ENCODE measurements at regions not wholly inside any gene's neighbourhood (a gene's known extent, or its start where the extent isn't known, plus 50 kb on each side); places are given as distances from the start of the nearest gene placed in this dataset.
A peak's percentile ranks its signal among the peaks of the same experiment; 100 is the strongest.

DNA sequence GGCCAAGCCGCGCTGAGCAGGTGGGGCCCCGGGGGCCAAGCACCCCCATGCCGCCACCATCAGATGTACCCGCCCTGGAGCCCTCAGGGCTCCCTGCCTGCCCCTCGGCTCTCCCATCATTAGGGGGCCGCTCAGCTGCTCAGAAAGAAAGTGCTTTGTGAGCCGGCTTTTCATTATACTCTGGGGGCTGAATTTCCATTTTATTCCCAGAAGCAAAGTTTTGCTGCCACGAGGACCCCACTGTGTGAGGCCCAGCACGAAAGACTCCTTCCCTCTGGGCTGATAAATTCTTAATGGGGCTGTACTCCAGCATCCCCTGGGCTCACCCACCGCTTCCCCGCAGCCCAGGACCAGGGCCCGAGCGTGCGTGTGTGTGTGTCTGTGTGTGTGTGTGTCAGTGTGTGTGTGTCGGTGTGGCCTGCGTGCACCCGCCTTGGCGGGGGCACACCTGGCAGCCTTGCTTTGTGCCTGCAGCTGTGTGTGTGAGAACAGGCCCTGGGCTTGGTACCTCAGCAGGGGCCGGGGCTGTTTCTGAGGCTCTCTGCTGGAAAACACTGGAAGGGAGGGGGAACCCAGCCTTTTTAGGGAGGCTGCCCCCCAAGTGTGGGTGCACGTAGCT is 103.0 kb upstream of the GSE1 start:
- Histone ChIP-seq H3K36me3 (ENCODE audit: control insufficient read depth, insufficient read depth, low read length) (no peaks in the 10 kb centered on the region), H3K4me3 (ENCODE audit: low read length) (no peak overlapping the region), H3K9ac (ENCODE audit: low read length) (no peak overlapping the region), H3K27me3 (ENCODE audit: control insufficient read depth, insufficient read depth, low read length) (no peaks in the 10 kb centered on the region), H3K4me1 (ENCODE audit: control insufficient read depth, insufficient read depth, low read length) (peaks cover 11% of the 10 kb centered on the region), H3K27ac (ENCODE audit: low read depth, low read length) (no peak overlapping the region)

DNA sequence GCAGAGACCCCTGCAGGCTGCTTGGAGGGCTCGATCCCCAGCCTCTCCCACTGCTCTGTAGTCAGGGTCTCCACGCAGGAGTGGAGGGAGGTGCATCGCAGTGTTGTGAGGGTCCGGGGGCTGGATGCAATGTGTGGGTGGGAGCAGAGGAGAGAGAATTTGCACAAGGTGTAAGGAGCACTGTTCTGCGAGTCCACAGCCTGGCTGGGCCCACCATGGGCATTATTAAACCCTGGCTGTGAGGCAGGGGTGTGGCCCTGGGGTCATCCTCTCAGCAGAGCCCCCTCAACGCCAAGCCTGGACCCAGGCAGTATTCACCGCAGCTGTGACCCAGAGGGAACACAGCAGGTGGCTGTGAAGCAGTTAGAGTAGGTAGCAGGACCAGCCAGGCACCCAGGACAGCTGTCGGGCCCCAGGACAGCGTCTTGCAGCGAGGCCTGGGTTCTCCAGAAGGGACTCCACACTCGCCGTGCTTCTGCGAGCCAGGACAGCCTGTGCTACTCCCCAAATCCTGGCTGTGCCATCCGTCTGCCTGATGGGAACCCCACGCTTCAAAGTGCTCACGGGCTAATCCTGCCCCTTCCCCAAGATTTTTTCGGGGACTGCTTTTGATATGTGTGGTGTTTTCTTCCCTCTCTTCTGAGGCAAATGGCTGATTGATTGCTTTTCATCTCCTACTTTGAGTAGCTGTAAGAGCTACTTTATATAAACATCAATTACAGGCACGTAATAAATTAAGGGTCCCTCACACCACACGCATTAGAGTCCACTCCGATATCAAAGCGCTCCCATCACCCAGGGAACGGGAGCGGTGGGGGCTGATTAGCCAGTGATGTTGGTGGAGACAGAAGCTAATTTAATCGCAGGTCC is 100.9 kb upstream of the GSE1 start:
- Histone ChIP-seq H3K27me3 (ENCODE audit: control insufficient read depth, insufficient read depth, low read length) (no peaks in the 10 kb centered on the region), H3K4me1 (ENCODE audit: control insufficient read depth, insufficient read depth, low read length) (peaks cover 17% of the 10 kb centered on the region), H3K9ac (ENCODE audit: low read length) (no peak overlapping the region), H3K36me3 (ENCODE audit: control insufficient read depth, insufficient read depth, low read length) (no peaks in the 10 kb centered on the region), H3K4me3 (ENCODE audit: low read length) (no peak overlapping the region), H3K27ac (ENCODE audit: low read depth, low read length) (no peak overlapping the region)

DNA sequence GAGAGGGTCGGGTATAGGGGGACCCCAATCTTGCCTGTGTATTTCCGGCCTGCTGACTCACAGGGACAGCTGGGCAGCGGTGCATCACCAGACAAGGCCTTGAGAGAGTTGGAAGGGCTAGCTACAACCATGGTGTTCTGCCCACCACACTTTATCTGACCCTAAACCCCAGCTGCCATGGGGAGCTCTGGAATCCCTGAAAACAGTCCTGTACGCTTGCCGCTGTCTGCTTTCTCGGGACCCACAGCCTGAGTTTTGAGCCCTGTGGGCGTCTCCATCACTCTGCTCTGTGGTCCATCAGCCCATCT is 100.4 kb upstream of the GSE1 start:
- H3K36me3 ChIP-seq (ENCODE audit: control insufficient read depth, insufficient read depth, low read length) = no peaks in the 10 kb centered on the region
- H3K27ac ChIP-seq (ENCODE audit: low read depth, low read length) = no peak overlapping the region

DNA sequence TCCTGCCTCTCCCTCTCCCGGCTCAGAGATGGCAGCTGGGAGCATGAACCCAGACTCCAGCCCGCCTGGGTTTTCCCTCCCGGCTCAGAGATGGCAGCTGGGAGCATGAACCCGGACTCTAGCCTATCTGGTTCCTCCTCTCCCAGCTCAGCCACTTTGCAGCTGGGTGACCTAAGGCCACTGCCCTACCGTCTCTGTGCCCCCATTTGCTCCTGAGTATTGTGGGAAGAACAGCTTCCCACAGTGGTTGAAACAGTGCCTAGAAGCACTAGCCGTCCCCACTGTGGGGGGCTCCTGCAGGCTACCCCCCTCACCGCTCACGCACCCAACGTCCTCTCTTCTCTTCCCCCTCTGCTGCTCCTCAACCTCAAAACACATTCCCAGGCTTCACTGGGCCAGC is 99.9 kb upstream of the GSE1 start:
- peaks cover 17% of the 10 kb centered on the region for H3K4me1 ChIP-seq (ENCODE audit: control insufficient read depth, insufficient read depth, low read length)
- H3K27ac ChIP-seq (ENCODE audit: low read depth, low read length) = no peak overlapping the region
- no peaks in the 10 kb centered on the region for H3K36me3 ChIP-seq (ENCODE audit: control insufficient read depth, insufficient read depth, low read length)
- no peaks in the 10 kb centered on the region for H3K27me3 ChIP-seq (ENCODE audit: control insufficient read depth, insufficient read depth, low read length)
- no peak overlapping the region for H3K9ac ChIP-seq (ENCODE audit: low read length)
- no peak overlapping the region for H3K4me3 ChIP-seq (ENCODE audit: low read length)

More for the DNA sequence above, 100.4 kb upstream of the GSE1 start:
- Histone ChIP-seq H3K4me1 (ENCODE audit: control insufficient read depth, insufficient read depth, low read length) (peaks cover 17% of the 10 kb centered on the region), H3K4me3 (ENCODE audit: low read length) (no peak overlapping the region), H3K27me3 (ENCODE audit: control insufficient read depth, insufficient read depth, low read length) (no peaks in the 10 kb centered on the region), H3K9ac (ENCODE audit: low read length) (no peak overlapping the region)

DNA sequence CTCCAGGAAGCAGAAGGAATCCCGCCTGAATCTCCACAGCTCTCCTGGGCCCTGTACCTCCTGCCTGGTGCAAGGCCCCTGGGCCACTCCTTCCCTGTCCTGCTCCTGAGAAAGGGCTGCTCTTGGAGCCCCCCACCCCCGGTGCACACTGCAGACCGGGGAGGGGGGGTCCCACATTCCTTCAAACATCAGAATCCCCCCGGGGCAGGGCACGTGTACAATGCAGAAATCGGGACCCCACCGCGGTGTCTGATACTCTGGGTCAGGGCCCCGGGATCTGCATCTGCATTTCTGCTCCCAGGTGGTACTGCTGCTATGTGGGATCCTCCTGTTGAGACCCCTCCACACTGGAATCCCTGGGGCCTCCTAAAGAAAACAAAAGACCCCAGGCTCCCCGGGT is 99.5 kb upstream of the GSE1 start:
- no peaks in the 10 kb centered on the region for H3K27me3 ChIP-seq (ENCODE audit: control insufficient read depth, insufficient read depth, low read length)
- no peak overlapping the region for H3K27ac ChIP-seq (ENCODE audit: low read depth, low read length)
- no peaks in the 10 kb centered on the region for H3K36me3 ChIP-seq (ENCODE audit: control insufficient read depth, insufficient read depth, low read length)
- no peak overlapping the region for H3K4me3 ChIP-seq (ENCODE audit: low read length)
- no peak overlapping the region for H3K9ac ChIP-seq (ENCODE audit: low read length)
- H3K4me1 ChIP-seq (ENCODE audit: control insufficient read depth, insufficient read depth, low read length) = peaks cover 17% of the 10 kb centered on the region

DNA sequence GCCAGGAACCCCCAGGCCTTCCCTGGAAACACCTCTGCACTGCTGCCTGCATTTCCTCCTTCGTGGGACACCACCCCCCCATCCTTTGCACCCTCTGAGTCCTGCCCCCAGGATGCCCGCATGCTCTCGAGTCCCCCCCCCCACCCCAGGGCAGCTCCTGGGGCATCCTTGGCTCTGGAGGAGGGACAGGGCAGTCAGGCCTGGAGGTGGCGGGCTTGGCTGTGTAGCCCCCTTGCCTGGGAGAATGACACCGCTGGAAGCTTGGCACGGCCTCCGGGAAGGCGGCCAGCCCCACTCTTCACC is 98.9 kb upstream of the GSE1 start:
- no peak overlapping the region for H3K4me3 ChIP-seq (ENCODE audit: low read length)
- H3K9ac ChIP-seq (ENCODE audit: low read length) = no peak overlapping the region
- peak overlapping the region; percentile 52 for H3K27ac ChIP-seq (ENCODE audit: low read depth, low read length)
- H3K27me3 ChIP-seq (ENCODE audit: control insufficient read depth, insufficient read depth, low read length) = no peaks in the 10 kb centered on the region
- no peaks in the 10 kb centered on the region for H3K36me3 ChIP-seq (ENCODE audit: control insufficient read depth, insufficient read depth, low read length)
- peaks cover 17% of the 10 kb centered on the region for H3K4me1 ChIP-seq (ENCODE audit: control insufficient read depth, insufficient read depth, low read length)

DNA sequence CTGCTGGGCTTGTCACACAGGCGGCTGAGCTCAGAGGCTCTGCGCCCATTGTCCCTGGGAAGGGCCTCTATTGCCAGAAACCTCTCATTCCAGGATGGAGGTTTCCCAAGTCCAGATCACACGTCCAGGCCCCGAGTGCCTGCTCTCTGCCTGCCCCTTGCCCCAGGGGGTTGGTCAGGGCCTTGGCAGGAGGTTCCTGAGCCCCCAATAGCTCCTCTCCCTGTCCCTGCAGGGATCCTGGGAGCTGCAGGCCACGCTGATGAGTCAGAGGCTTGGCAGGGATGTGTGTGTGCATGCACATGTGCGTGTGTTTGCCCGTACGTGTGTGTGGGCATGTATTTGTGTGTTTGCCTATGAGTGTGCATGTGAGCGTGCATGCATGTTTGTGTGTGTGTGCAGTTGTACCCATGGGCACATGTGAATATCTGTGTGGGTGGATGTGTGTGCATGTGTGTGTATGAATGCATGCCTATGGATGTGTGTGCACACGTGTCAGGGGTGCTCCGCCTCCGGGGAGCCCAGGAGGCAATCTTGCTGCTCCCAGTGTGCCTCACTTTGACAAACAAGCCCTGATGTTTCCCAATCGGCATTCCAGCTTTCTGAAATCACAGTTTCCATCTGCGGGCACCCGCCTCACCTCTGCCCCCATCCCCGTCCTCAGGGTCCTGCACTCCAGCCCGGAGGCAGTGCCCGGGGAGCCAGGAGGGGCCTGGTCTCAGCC is 98.4 kb upstream of the GSE1 start:
- peak overlapping the region; percentile 52 for H3K27ac ChIP-seq (ENCODE audit: low read depth, low read length)
- H3K4me3 ChIP-seq (ENCODE audit: low read length) = peak overlapping the region; percentile 49

DNA sequence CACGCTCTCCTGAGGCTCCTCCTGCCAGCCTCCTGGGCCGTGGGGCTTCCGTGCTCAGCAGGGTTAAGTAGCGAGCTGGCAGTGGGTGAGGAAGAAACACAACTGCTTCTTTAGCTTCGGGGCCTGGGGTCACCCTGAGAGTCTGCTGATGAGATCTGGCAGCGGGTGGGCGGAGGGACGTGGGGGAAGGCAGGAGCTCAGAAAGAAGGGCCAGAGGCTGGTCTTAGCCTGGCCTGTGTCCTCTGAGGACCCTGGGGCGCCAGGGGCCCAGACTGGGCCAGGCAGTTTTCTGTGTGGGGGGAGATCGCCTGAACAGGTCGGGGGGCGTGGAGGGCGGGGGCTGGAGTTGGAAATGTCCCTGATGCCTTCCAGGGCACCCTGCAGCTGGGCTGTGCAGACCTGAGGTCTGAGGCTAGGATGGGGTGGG is 97.8 kb upstream of the GSE1 start:
- Histone ChIP-seq H3K36me3 (ENCODE audit: control insufficient read depth, insufficient read depth, low read length) (no peaks in the 10 kb centered on the region), H3K27ac (ENCODE audit: low read depth, low read length) (peak overlapping the region; percentile 52), H3K9ac (ENCODE audit: low read length) (no peak overlapping the region), H3K27me3 (ENCODE audit: control insufficient read depth, insufficient read depth, low read length) (no peaks in the 10 kb centered on the region), H3K4me3 (ENCODE audit: low read length) (no peak overlapping the region), H3K4me1 (ENCODE audit: control insufficient read depth, insufficient read depth, low read length) (peaks cover 17% of the 10 kb centered on the region)

More for the DNA sequence above, 98.4 kb upstream of the GSE1 start:
- H3K4me1 ChIP-seq (ENCODE audit: control insufficient read depth, insufficient read depth, low read length) = peaks cover 17% of the 10 kb centered on the region
- H3K27me3 ChIP-seq (ENCODE audit: control insufficient read depth, insufficient read depth, low read length) = no peaks in the 10 kb centered on the region
- H3K9ac ChIP-seq (ENCODE audit: low read length) = no peak overlapping the region
- H3K36me3 ChIP-seq (ENCODE audit: control insufficient read depth, insufficient read depth, low read length) = no peaks in the 10 kb centered on the region

DNA sequence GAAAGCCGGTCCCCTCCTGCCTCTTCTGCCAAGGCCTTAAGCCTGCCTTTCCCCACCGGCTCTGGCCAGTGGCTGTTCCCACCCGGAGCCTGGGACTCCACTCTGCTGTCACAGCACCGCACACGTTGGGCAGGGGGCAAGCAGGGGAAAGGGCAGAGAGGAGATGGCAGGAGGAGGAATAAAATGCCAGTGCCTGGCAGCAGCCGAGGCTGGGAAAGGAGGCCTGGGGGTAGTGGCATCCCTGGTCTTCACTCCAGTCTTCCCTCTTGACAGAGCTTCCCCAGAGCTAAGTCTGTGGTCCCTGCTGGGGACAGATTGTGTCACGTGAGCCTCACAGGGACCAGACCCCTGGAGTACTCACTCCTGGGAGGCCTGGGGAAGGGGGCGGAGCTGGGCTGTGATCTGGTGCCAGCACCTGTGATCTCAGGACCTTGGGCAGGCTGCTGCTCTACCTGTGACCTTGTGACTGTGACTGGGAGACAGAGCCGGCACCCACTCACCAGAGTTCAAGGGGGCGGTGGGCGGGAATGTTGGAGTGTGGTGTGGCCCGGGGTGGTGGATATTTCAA is 97.2 kb upstream of the GSE1 start:
- Histone ChIP-seq H3K27me3 (ENCODE audit: control insufficient read depth, insufficient read depth, low read length) (no peaks in the 10 kb centered on the region), H3K9ac (ENCODE audit: low read length) (no peak overlapping the region), H3K4me1 (ENCODE audit: control insufficient read depth, insufficient read depth, low read length) (peaks cover 17% of the 10 kb centered on the region), H3K4me3 (ENCODE audit: low read length) (no peak overlapping the region), H3K27ac (ENCODE audit: low read depth, low read length) (no peak overlapping the region), H3K36me3 (ENCODE audit: control insufficient read depth, insufficient read depth, low read length) (no peaks in the 10 kb centered on the region)

DNA sequence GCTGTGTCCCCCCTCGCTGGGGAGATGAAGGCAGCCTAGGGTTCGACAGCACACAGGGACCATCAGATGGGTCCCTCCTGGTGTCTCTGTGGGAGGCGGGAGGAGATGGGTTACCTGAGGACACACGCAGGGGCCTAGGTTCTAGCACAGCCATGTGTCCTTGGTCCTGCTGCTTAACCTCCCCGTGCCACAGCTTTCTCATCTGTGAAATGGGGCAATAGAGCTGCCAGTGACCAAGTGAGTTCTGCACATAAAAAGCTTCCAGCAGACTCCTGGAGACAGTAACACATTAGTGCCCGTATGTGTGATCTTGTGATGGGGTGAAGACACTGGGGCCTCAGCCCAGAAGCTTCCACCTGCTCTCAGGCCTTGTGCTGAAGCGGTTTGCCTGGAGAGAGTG is 96.0 kb upstream of the GSE1 start:
- Histone ChIP-seq H3K4me3 (ENCODE audit: low read length) (no peak overlapping the region), H3K9ac (ENCODE audit: low read length) (no peak overlapping the region), H3K27me3 (ENCODE audit: control insufficient read depth, insufficient read depth, low read length) (no peaks in the 10 kb centered on the region), H3K36me3 (ENCODE audit: control insufficient read depth, insufficient read depth, low read length) (no peaks in the 10 kb centered on the region), H3K4me1 (ENCODE audit: control insufficient read depth, insufficient read depth, low read length) (peaks cover 17% of the 10 kb centered on the region), H3K27ac (ENCODE audit: low read depth, low read length) (no peak overlapping the region)

DNA sequence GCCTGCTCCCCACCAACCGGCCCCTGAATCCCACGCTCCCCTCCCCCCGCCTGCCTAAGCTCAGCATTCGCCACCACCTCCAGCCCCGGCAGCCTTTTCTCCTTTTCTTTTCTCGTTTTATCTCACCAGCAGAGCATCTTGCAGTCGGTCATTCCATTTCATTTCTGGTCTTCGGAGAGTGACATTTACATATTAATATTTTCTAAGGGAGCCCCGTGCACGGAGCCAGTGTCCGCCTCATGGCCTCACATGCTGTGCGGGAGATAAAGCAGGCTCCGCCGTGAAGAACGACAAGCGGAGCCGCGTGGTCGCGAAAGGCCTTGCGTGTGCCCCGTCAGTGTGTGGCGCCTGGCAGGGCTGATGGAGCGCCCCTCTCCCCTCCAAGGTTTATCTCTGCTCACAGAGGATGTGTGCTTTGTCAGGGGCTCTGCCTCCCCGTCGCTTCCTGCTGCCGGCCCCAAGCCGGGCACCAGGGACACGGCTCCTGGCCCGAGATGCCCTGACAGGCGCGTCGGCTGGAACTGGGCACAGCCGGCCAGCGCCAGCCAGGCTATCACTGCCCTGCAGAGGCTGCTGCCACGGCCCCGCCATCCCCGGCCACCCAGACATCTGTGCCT is 95.5 kb upstream of the GSE1 start:
- Histone ChIP-seq H3K4me3 (ENCODE audit: low read length) (no peak overlapping the region), H3K27ac (ENCODE audit: low read depth, low read length) (no peak overlapping the region), H3K4me1 (ENCODE audit: control insufficient read depth, insufficient read depth, low read length) (peaks cover 17% of the 10 kb centered on the region), H3K36me3 (ENCODE audit: control insufficient read depth, insufficient read depth, low read length) (no peaks in the 10 kb centered on the region), H3K9ac (ENCODE audit: low read length) (no peak overlapping the region), H3K27me3 (ENCODE audit: control insufficient read depth, insufficient read depth, low read length) (no peaks in the 10 kb centered on the region)

DNA sequence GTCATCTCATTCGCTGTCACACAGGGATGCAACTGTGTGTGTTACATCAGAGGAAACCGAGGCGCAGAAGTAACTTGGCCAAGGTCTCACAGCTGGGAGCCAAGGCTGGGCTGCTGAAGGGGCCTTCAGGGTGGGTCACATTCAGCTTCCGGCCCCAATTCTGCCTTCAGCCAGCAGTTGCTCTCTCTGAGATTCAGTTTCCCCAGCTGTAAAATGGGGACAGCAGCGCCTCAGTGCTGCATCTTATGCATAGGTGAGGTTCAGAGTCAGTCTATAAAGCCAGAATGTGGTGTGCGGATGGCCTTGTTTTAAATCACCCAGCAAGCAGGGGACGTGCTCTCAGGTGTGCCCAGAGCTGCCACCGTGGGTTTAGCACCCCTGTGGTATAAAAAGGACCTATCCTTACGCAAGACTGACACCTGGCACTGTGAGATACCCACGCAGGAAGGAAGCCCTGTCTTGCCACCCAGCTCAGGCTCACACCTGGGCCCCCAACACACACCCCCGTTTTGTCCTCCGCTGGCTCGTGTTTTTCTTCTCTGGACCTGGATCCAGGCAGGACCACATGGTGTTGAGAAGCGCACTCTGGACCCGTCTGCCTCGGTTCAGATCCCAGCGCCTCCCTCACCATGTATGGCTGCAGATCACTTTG is 94.6 kb upstream of the GSE1 start:
- no peak overlapping the region for H3K27ac ChIP-seq (ENCODE audit: low read depth, low read length)
- no peaks in the 10 kb centered on the region for H3K36me3 ChIP-seq (ENCODE audit: control insufficient read depth, insufficient read depth, low read length)
- H3K4me3 ChIP-seq (ENCODE audit: low read length) = no peak overlapping the region
- peaks cover 23% of the 10 kb centered on the region for H3K4me1 ChIP-seq (ENCODE audit: control insufficient read depth, insufficient read depth, low read length)
- H3K9ac ChIP-seq (ENCODE audit: low read length) = no peak overlapping the region
- H3K27me3 ChIP-seq (ENCODE audit: control insufficient read depth, insufficient read depth, low read length) = no peaks in the 10 kb centered on the region
